ENCODE measurements at regions not wholly inside any gene's neighbourhood (a gene's known extent, or its start where the extent isn't known, plus 50 kb on each side); places are given as distances from the start of the nearest gene placed in this dataset.
"Not testable (repeated sequence)": the region's sequence is repeated elsewhere in the genome, so short reads cannot be mapped to it uniquely, and the experiment has no call there.

DNA sequence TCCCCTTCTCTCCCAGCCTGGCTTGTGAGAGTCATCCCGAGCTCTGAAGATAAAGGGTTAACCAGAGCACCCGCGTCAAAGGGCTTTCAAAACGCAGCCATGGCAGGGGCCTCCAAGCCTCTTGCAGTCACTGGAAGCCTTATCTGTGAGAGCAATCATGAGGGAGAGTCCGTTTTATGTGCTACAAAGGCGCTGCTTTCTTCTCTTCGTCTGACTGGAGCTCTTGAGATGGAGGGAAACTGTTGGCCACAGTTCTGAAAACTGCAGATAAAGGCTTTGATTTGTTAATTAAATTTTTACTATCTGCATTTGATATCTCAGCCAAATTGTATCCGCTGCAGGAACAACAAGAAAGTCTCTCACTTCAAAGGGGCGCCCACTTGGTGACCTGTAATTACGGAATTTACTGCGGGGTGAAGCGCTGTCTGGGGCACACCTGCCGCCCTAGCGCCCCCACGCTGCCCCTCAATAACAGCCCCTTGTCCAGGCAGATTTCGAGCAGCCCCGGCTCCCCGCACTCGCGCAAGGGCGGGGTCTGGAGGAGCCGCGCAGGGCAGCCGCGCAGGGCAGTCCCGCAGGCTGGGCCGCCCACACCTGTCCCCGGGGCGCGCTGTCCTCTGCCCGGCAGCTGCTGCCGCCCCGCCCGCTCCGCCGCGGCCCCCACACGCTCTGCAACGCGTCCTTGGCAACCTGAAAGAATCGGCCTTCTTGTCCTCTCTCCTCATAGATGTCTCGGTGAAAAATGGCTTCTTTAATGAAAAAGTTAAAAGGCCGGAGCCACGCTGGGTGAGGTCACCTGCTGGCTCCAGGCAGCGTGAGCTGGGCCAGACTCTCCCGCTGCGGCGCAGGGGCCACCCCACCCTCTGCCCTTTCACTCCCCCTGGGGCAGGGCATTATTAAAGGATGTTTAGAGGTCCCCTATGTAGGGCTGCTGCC, 217.9 kb downstream of the VAPA start:
- H3K4me3 ChIP-seq (ENCODE audit: control insufficient read depth, low read depth, low read length): no peak overlapping the region
- TF ChIP-seq, protein P1, sequence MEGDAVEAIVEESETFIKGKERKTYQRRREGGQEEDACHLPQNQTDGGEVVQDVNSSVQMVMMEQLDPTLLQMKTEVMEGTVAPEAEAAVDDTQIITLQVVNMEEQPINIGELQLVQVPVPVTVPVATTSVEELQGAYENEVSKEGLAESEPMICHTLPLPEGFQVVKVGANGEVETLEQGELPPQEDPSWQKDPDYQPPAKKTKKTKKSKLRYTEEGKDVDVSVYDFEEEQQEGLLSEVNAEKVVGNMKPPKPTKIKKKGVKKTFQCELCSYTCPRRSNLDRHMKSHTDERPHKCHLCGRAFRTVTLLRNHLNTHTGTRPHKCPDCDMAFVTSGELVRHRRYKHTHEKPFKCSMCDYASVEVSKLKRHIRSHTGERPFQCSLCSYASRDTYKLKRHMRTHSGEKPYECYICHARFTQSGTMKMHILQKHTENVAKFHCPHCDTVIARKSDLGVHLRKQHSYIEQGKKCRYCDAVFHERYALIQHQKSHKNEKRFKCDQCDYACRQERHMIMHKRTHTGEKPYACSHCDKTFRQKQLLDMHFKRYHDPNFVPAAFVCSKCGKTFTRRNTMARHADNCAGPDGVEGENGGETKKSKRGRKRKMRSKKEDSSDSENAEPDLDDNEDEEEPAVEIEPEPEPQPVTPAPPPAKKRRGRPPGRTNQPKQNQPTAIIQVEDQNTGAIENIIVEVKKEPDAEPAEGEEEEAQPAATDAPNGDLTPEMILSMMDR (conservative IDR thresholded peaks at IDR 0.05; ENCODE audit: control insufficient read depth, insufficient read depth, low read depth, low read length): no peak
- DNase-seq (ENCODE audit: low read depth): no peak

GRCh38 chr18:10133516-10133915, 219.7 kb downstream of the VAPA start:
- H3K4me3 ChIP-seq (ENCODE audit: control insufficient read depth, low read depth, low read length): no peak overlapping the region
- TF ChIP-seq, protein P1 (conservative IDR thresholded peaks at IDR 0.05; ENCODE audit: control insufficient read depth, insufficient read depth, low read depth, low read length): no peak
- no peak for DNase-seq (ENCODE audit: low read depth)

DNA sequence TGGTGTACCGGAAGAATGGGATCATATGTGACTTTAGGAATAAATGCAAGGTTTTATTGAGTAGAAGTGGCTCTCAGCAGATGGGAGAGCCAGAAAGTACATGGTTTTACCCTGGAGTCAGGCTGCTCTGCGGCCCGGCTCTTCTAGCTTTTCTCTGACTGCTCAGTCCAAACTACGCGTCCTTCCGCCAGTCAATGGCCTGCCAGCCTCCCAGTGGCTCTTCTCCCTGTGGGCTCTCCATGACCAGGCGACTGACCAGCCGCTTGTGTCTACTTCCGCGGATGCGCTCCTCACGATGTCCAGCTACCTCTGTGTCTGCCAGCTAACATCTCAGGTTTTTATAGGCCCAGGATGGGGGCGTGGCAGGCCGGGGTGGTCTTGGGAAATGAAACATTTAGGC, 220.4 kb downstream of the VAPA start:
- DNase-seq (ENCODE audit: low read depth): no peak
- TF ChIP-seq, protein P1 (conservative IDR thresholded peaks at IDR 0.05; ENCODE audit: control insufficient read depth, insufficient read depth, low read depth, low read length): no peak

DNA sequence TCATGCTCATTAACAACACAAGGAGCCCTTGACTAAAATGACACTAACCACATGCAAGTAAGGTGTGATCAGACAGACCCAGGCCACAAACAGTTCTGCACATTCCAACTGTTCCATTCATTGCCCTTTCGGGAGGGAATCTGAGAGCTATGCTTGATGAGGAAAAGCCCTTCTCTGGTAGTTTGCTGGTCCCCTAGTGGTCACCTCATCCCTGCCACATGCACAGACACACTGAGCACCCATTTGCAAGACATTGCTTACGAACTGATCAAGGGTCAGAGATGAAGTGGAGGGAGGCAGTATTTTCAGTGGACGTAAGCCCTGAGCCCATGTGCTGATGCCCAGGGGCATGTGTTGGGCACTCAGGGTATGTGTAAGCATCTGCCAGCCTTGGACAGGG, 220.9 kb downstream of the VAPA start:
- DNase-seq (ENCODE audit: low read depth); H3K4me3 ChIP-seq (ENCODE audit: control insufficient read depth, low read depth, low read length): not testable (repeated sequence)

More for the DNA sequence above, 220.4 kb downstream of the VAPA start:
- H3K4me3 ChIP-seq (ENCODE audit: control insufficient read depth, low read depth, low read length): no peak overlapping the region

GRCh38 chr18:10135302-10135926, 221.6 kb downstream of the VAPA start:
- no peak overlapping the region for H3K4me3 ChIP-seq (ENCODE audit: control insufficient read depth, low read depth, low read length)
- TF ChIP-seq, protein P1 (conservative IDR thresholded peaks at IDR 0.05; ENCODE audit: control insufficient read depth, insufficient read depth, low read depth, low read length): no peak
- peak; percentile 31 for DNase-seq (ENCODE audit: low read depth)

DNA sequence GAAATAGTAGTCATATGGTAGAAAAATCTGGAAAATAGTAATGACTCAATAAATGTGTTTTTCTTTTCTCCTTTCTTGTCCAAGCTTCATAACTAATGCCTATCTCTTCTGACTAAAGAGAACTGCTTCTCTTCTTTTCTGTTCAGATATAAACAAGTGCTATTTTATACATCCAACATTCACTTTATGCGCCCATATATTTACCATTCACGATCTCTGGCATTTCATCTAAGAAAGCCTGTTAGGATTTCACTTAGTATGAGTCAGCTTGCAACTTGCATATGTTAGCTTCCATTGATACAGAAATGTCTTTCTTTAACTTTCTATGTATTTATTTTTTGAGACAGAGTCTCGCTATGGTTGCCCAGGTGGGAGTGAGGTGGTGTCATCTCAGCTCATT, 224.9 kb downstream of the VAPA start:
- no peak for DNase-seq (ENCODE audit: low read depth)
- H3K4me3 ChIP-seq (ENCODE audit: control insufficient read depth, low read depth, low read length): no peak overlapping the region
- TF ChIP-seq, protein P1 (conservative IDR thresholded peaks at IDR 0.05; ENCODE audit: control insufficient read depth, insufficient read depth, low read depth, low read length): no peak

DNA sequence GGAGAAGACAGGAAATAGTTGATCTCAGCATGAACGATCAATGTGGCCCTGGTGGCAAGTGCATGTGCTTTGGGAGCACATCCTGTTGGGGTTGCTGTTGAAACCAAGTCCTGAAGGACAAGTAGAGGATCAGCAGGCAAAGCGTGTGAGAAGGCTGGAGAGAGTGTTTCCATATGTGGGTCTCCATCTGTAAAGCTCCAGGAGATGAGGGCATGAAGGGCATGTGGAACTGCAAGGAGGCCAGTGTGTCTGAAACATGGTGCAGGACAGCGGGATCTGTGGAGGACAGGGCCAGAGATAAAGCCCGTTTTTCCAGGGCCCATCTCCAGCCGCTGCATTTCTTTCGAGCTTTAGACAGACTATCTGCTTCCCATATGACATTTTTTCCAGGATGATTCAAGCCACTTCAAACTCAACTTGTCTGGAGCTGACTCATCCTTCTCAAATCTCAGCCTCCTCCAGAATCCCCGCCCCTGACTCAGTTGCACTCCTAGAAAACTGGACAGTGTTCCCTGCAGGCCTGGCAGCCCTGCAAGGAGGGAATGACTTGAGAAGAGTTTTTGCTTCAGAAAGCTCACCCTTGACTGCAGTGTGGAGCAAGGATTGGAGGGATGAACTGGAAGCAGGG, 226.1 kb downstream of the VAPA start:
- peak; percentile 72 for DNase-seq (ENCODE audit: low read depth)
- TF ChIP-seq, protein P1 (conservative IDR thresholded peaks at IDR 0.05; ENCODE audit: control insufficient read depth, insufficient read depth, low read depth, low read length): no peak
- H3K4me3 ChIP-seq (ENCODE audit: control insufficient read depth, low read depth, low read length): no peak overlapping the region
